ENCODE measurements at regions not wholly inside any gene's neighbourhood (a gene's known extent, or its start where the extent isn't known, plus 50 kb on each side); places are given as distances from the start of the nearest gene placed in this dataset.

GRCh38 chr13:30364133-30364532, 56.8 kb upstream of the KATNAL1 start:
- Histone ChIP-seq H3K4me1 (peaks cover 5% of the 10 kb centered on the region), H3K36me3 (no peaks in the 10 kb centered on the region), H3K9me3 (no peaks in the 10 kb centered on the region), H3K27ac (no peak overlapping the region), H3K27me3 (no peaks in the 10 kb centered on the region), H3K4me3 (no peak overlapping the region)
- 60% methylated on average over 3 of the region's 3 CpGs for WGBS
- no peak for DNase-seq (ENCODE audit: low spot score in 2 of 2)
- TF ChIP-seq POLR2A (IDR thresholded peaks at IDR 0.05) = no peak
- TF ChIP-seq EP300 (IDR thresholded peaks at IDR 0.05) = no peak

- Histone ChIP-seq H3K27me3 (no peaks in the 10 kb centered on the region), H3K36me3 (no peaks in the 10 kb centered on the region), H3K27ac (no peak overlapping the region), H3K4me1 (peaks cover 5% of the 10 kb centered on the region), H3K4me3 (no peak overlapping the region), H3K9me3 (no peaks in the 10 kb centered on the region)
- TF ChIP-seq POLR2AphosphoS5 (IDR thresholded peaks at IDR 0.05) (no peak), EP300 (IDR thresholded peaks at IDR 0.05) (no peak), CTCF (IDR thresholded peaks at IDR 0.05) (no peak), POLR2A (IDR thresholded peaks at IDR 0.05) (no peak)
- no peak for DNase-seq (ENCODE audit: low spot score in 2 of 2)
- WGBS = 49% methylated on average over 7 of the region's 7 CpGs
These were observed 57.4 kb upstream of the UBE2L5 start for GRCh38 chr13:30364876-30365275.

- Histone ChIP-seq H3K9me3 (no peaks in the 10 kb centered on the region), H3K4me3 (no peak overlapping the region), H3K4me1 (peaks cover 5% of the 10 kb centered on the region), H3K27ac (no peak overlapping the region), H3K36me3 (no peaks in the 10 kb centered on the region), H3K27me3 (no peaks in the 10 kb centered on the region)
- 79% methylated on average over 1 of the region's 1 CpG for WGBS
- no peak for DNase-seq (ENCODE audit: low spot score in 2 of 2)
- TF ChIP-seq EP300 (IDR thresholded peaks at IDR 0.05) (no peak), POLR2A (IDR thresholded peaks at IDR 0.05) (no peak), POLR2AphosphoS5 (IDR thresholded peaks at IDR 0.05) (no peak), CTCF (IDR thresholded peaks at IDR 0.05) (no peak)
These were observed 56.2 kb upstream of the UBE2L5 start for GRCh38 chr13:30366088-30366487.

- H3K9me3 ChIP-seq = no peaks in the 10 kb centered on the region
- DNase-seq (ENCODE audit: low spot score in 2 of 2) = no peak
- no peak overlapping the region for H3K27ac ChIP-seq
- TF ChIP-seq POLR2A (IDR thresholded peaks at IDR 0.05) = no peak
- TF ChIP-seq EP300 (IDR thresholded peaks at IDR 0.05) = no peak
- no peak for TF ChIP-seq POLR2AphosphoS5 (IDR thresholded peaks at IDR 0.05)
- TF ChIP-seq CTCF (IDR thresholded peaks at IDR 0.05) = no peak
- H3K36me3 ChIP-seq = no peaks in the 10 kb centered on the region
- no peaks in the 10 kb centered on the region for H3K27me3 ChIP-seq
- no peak overlapping the region for H3K4me3 ChIP-seq
- H3K4me1 ChIP-seq = peaks cover 11% of the 10 kb centered on the region
- 89% methylated on average over 12 of the region's 12 CpGs for WGBS
These were observed 55.0 kb upstream of the UBE2L5 start for GRCh38 chr13:30367296-30367695.

- WGBS = 79% methylated on average over 1 of the region's 1 CpG
- H3K27ac ChIP-seq = no peak overlapping the region
- no peak overlapping the region for H3K4me3 ChIP-seq
- TF ChIP-seq POLR2A (IDR thresholded peaks at IDR 0.05) = no peak
- H3K4me1 ChIP-seq = peaks cover 11% of the 10 kb centered on the region
- no peaks in the 10 kb centered on the region for H3K9me3 ChIP-seq
- no peaks in the 10 kb centered on the region for H3K36me3 ChIP-seq
- no peak for DNase-seq (ENCODE audit: low spot score in 2 of 2)
- no peaks in the 10 kb centered on the region for H3K27me3 ChIP-seq
These were observed 52.1 kb upstream of the UBE2L5 start for GRCh38 chr13:30370146-30370545.

- Histone ChIP-seq H3K4me3 (no peak overlapping the region), H3K4me1 (peaks cover 7% of the 10 kb centered on the region), H3K27ac (no peak overlapping the region), H3K36me3 (no peaks in the 10 kb centered on the region), H3K27me3 (no peaks in the 10 kb centered on the region), H3K9me3 (no peaks in the 10 kb centered on the region)
- DNase-seq (ENCODE audit: low spot score in 2 of 2) = no peak
- TF ChIP-seq CTCF (IDR thresholded peaks at IDR 0.05) (no peak), POLR2A (IDR thresholded peaks at IDR 0.05) (no peak), EP300 (IDR thresholded peaks at IDR 0.05) (no peak), POLR2AphosphoS5 (IDR thresholded peaks at IDR 0.05) (no peak)
- 86% methylated on average over 4 of the region's 4 CpGs for WGBS
These were observed 51.3 kb upstream of the UBE2L5 start for GRCh38 chr13:30370916-30371521.
